ENCODE measurements at regions not wholly inside any gene's neighbourhood (a gene's known extent, or its start where the extent isn't known, plus 50 kb on each side); places are given as distances from the start of the nearest gene placed in this dataset.

GRCh38 chr21:28828981-28829380, 163.7 kb downstream of the LTN1 start:
- peaks cover 4% of the 10 kb centered on the region for H3K36me3 Mint-ChIP-seq (ENCODE audit: low read depth)
- H3K4me1 Mint-ChIP-seq = no peaks in the 10 kb centered on the region
- peaks cover 39% of the 10 kb centered on the region for H3K27me3 Mint-ChIP-seq (ENCODE audit: low read depth, poor library complexity)
- peaks cover 4% of the 10 kb centered on the region for H3K9me3 Mint-ChIP-seq
- no peak for TF ChIP-seq CTCF (IDR thresholded peaks at IDR 0.05)
- no peak overlapping the region for H3K27ac Mint-ChIP-seq
- DNase-seq = no peak
- H3K4me3 Mint-ChIP-seq = no peak overlapping the region

GRCh38 chr21:28828021-28828420, 164.7 kb downstream of the LTN1 start:
- no peak overlapping the region for H3K4me3 Mint-ChIP-seq
- no peak overlapping the region for H3K27ac Mint-ChIP-seq
- peaks cover 4% of the 10 kb centered on the region for H3K9me3 Mint-ChIP-seq
- no peak for DNase-seq
- peaks cover 5% of the 10 kb centered on the region for H3K4me1 Mint-ChIP-seq
- H3K27me3 Mint-ChIP-seq (ENCODE audit: low read depth, poor library complexity) = peaks cover 43% of the 10 kb centered on the region
- TF ChIP-seq CTCF (IDR thresholded peaks at IDR 0.05) = no peak
- H3K36me3 Mint-ChIP-seq (ENCODE audit: low read depth) = peaks cover 4% of the 10 kb centered on the region

- Mint-ChIP-seq H3K36me3 (ENCODE audit: low read depth) (peaks cover 4% of the 10 kb centered on the region), H3K27ac (no peak overlapping the region), H3K4me3 (no peak overlapping the region), H3K9me3 (peaks cover 4% of the 10 kb centered on the region), H3K4me1 (peaks cover 11% of the 10 kb centered on the region), H3K27me3 (ENCODE audit: low read depth, poor library complexity) (peaks cover 43% of the 10 kb centered on the region)
- TF ChIP-seq CTCF (IDR thresholded peaks at IDR 0.05) = no peak
- DNase-seq = no peak
Measured at GRCh38 chr21:28827422-28827821, 165.3 kb downstream of the LTN1 start.

- no peak for TF ChIP-seq CTCF (IDR thresholded peaks at IDR 0.05)
- Mint-ChIP-seq H3K27me3 (ENCODE audit: low read depth, poor library complexity) (peaks cover 43% of the 10 kb centered on the region), H3K4me1 (peaks cover 11% of the 10 kb centered on the region), H3K36me3 (ENCODE audit: low read depth) (peaks cover 4% of the 10 kb centered on the region), H3K4me3 (no peak overlapping the region), H3K9me3 (peaks cover 4% of the 10 kb centered on the region), H3K27ac (no peak overlapping the region)
- no peak for DNase-seq
Measured at GRCh38 chr21:28826569-28826968, 166.1 kb downstream of the LTN1 start.

GRCh38 chr21:28826021-28826420, 166.7 kb downstream of the LTN1 start:
- Mint-ChIP-seq H3K27me3 (ENCODE audit: low read depth, poor library complexity) (peaks cover 43% of the 10 kb centered on the region), H3K4me3 (no peak overlapping the region), H3K9me3 (peaks cover 4% of the 10 kb centered on the region), H3K36me3 (ENCODE audit: low read depth) (peaks cover 4% of the 10 kb centered on the region), H3K4me1 (peaks cover 11% of the 10 kb centered on the region), H3K27ac (no peak overlapping the region)
- TF ChIP-seq CTCF (IDR thresholded peaks at IDR 0.05) = no peak
- no peak for DNase-seq

GRCh38 chr21:28823429-28823828, 169.2 kb downstream of the LTN1 start:
- Mint-ChIP-seq H3K36me3 (ENCODE audit: low read depth) (no peaks in the 10 kb centered on the region), H3K4me3 (no peak overlapping the region), H3K4me1 (peaks cover 11% of the 10 kb centered on the region), H3K9me3 (no peaks in the 10 kb centered on the region), H3K27me3 (ENCODE audit: low read depth, poor library complexity) (peaks cover 31% of the 10 kb centered on the region), H3K27ac (no peak overlapping the region)
- DNase-seq = no peak
- no peak for TF ChIP-seq CTCF (IDR thresholded peaks at IDR 0.05)

All from nephron progenitor cell (in vitro differentiated cells).